H1 (cell line): ENCODE measurements at regions not wholly inside any gene's neighbourhood (a gene's known extent, or its start where the extent isn't known, plus 50 kb on each side); places are given as distances from the start of the nearest gene placed in this dataset.

Experiments used
- CTCF ChIA-PET: fragments of 300-600 bp; sonication (Branson Sonifier 250); formaldehyde crosslinking; loops from one replicate; lab custom pipeline; 2021; ENCODE audit not compliant: partially characterized antibody; lab: Charles Lee
- POLR2A ChIA-PET: fragments of 300-600 bp; sonication (Branson Sonifier 250); formaldehyde crosslinking; loops from one replicate; lab custom pipeline; 2021; ENCODE audit warnings: inconsistent platforms; ENCODE audit not compliant: partially characterized antibody; lab: Charles Lee
- DNase-seq, 2 experiments: peaks; one replicate each; pipeline versions ENCODE4 v3.0.0 to v3.0.0-alpha.2; 2010 to 2022; ENCODE audit warnings: low spot score in 2 of 2, low read depth in 1 of 2, mixed read lengths in 1 of 2
- FAIRE-seq: peaks from 2 replicates; lab custom pipeline; 2011; peaks lifted over from hg19 to GRCh38; lab: Jason Lieb, UNC
- H2AFZ ChIP-seq: 2 replicates; pipeline ENCODE4 v1.8.1; 2012; ENCODE audit warnings: low read length, inconsistent platforms
- H2AK5ac ChIP-seq: 2 replicates; pipeline ENCODE4 v1.6.1; 2013; ENCODE audit warnings: low read depth, low read length
- H2BK120ac ChIP-seq: replicated peaks from 2 replicates; pipeline ENCODE3; 2013; ENCODE audit warnings: low read depth, low read length, inconsistent platforms
- H2BK12ac ChIP-seq: 2 replicates; pipeline ENCODE4 v1.6.1; 2013; ENCODE audit warnings: low read depth, low read length
- H2BK15ac ChIP-seq: 2 replicates; pipeline ENCODE4 v1.6.1; 2013; ENCODE audit warnings: low read length
- H2BK20ac ChIP-seq: 2 replicates; pipeline ENCODE4 v1.6.1; 2013; ENCODE audit warnings: low read length
- H2BK5ac ChIP-seq: 2 replicates; pipeline ENCODE4 v1.6.1; 2013; ENCODE audit warnings: low read depth, low read length
- H3K14ac ChIP-seq: 2 replicates; pipeline ENCODE4 v1.6.1; 2013; ENCODE audit warnings: inconsistent platforms; ENCODE audit not compliant: insufficient read length
- H3K18ac ChIP-seq: 2 replicates; pipeline ENCODE4 v1.6.1; 2013; ENCODE audit warnings: low read length; ENCODE audit errors: extremely low read depth
- H3K23ac ChIP-seq: 2 replicates; pipeline ENCODE4 v1.6.1; 2013; ENCODE audit warnings: inconsistent platforms; ENCODE audit not compliant: insufficient read length
- H3K23me2 ChIP-seq: 2 replicates; pipeline ENCODE4 v1.6.1; 2013; ENCODE audit warnings: low read depth, low read length
- H3K27ac ChIP-seq: 2 replicates; pipeline ENCODE4 v1.6.1; 2011; ENCODE audit warnings: low read depth, low read length, inconsistent platforms
- H3K27me3 ChIP-seq, 4 experiments: replicated peaks in 1 of 4; 1 replicate in 1 of 4; 2 replicates in 3 of 4; pipeline versions ENCODE4 v1.6.1 to v1.8.1; 2011 to 2013; ENCODE audit warnings: low read length in 3 of 4, mild to moderate bottlenecking in 3 of 4, inconsistent platforms in 2 of 4, mixed read lengths in 2 of 4, moderate library complexity in 1 of 4; ENCODE audit not compliant: control insufficient read depth in 3 of 4, insufficient read depth in 3 of 4; ENCODE audit errors: extremely low read depth in 1 of 4
- H3K36me3 ChIP-seq, 4 experiments: 2 replicates each; pipeline versions ENCODE4 v1.6.1 to v1.8.1; 2011 to 2013; ENCODE audit warnings: mild to moderate bottlenecking in 4 of 4, low read length in 3 of 4, moderate library complexity in 2 of 4, control low read depth in 1 of 4, inconsistent platforms in 1 of 4; ENCODE audit not compliant: insufficient read depth in 4 of 4, control insufficient read depth in 2 of 4
- H3K4ac ChIP-seq: replicated peaks from 2 replicates; pipeline ENCODE3; 2013; ENCODE audit warnings: low read length, low read depth, mixed read lengths, inconsistent platforms; ENCODE audit not compliant: insufficient read length
- H3K4me1 ChIP-seq, 4 experiments: replicated peaks in 1 of 4; 1 replicate in 1 of 4; 2 replicates in 3 of 4; pipeline versions ENCODE4 v1.6.1 to v1.8.1; 2011 to 2013; ENCODE audit warnings: low read length in 3 of 4, inconsistent platforms in 2 of 4, mixed read lengths in 1 of 4; ENCODE audit not compliant: insufficient read depth in 4 of 4, control insufficient read depth in 3 of 4
- H3K4me2 ChIP-seq, 2 experiments: 2 replicates each; pipeline versions ENCODE4 v1.6.1 to v1.8.1; 2011 to 2013; ENCODE audit warnings: low read depth in 2 of 2, low read length in 2 of 2, control low read depth in 1 of 2, inconsistent platforms in 1 of 2, mild to moderate bottlenecking in 1 of 2; ENCODE audit not compliant: insufficient read depth in 1 of 2
- H3K4me3 ChIP-seq, 4 experiments: fragments of 200-600, 300-600 bp in 1 of 4; sonication (generic), shearing (Covaris generic), sonication (Bioruptor Twin) in 1 of 4; 2 replicates each; pipeline versions ENCODE4 v1.5.1 to v1.8.1; 2011 to 2016; ENCODE audit warnings: low read length in 4 of 4, low read depth in 3 of 4, control low read depth in 2 of 4, inconsistent platforms in 2 of 4, mild to moderate bottlenecking in 2 of 4, mixed read lengths in 1 of 4, moderate library complexity in 1 of 4; ENCODE audit not compliant: insufficient read depth in 2 of 4; ENCODE audit errors: extremely low read depth in 1 of 4
- H3K56ac ChIP-seq: replicated peaks from 2 replicates; pipeline ENCODE3; 2013; ENCODE audit warnings: low read depth, mild to moderate bottlenecking, mixed read lengths, low read length, inconsistent platforms; ENCODE audit not compliant: insufficient read length
- H3K79me1 ChIP-seq: 2 replicates; pipeline ENCODE4 v1.6.1; 2013; ENCODE audit warnings: low read depth, low read length, control low read depth
- H3K79me2 ChIP-seq, 2 experiments: 2 replicates each; pipeline versions ENCODE4 v1.6.1 to v1.8.1; 2012 to 2013; ENCODE audit warnings: low read length in 2 of 2, mild to moderate bottlenecking in 2 of 2, inconsistent platforms in 1 of 2; ENCODE audit not compliant: insufficient read depth in 2 of 2, control insufficient read depth in 1 of 2
- H3K9ac ChIP-seq, 4 experiments: replicated peaks in 1 of 4; 1 replicate in 1 of 4; 2 replicates in 3 of 4; pipeline versions ENCODE4 v1.6.1 to v1.8.1; 2011 to 2013; ENCODE audit warnings: low read depth in 3 of 4, low read length in 3 of 4, control low read depth in 2 of 4, mild to moderate bottlenecking in 2 of 4, moderate library complexity in 2 of 4, inconsistent platforms in 1 of 4; ENCODE audit errors: extremely low read depth in 1 of 4
- H3K9me3 ChIP-seq, 2 experiments: 2 replicates each; pipeline versions ENCODE4 v1.6.1 to v1.8.1; 2012 to 2013; ENCODE audit warnings: mild to moderate bottlenecking in 2 of 2, moderate library complexity in 2 of 2, control low read depth in 1 of 2, inconsistent platforms in 1 of 2, low read depth in 1 of 2, low read length in 1 of 2, mixed read lengths in 1 of 2; ENCODE audit not compliant: insufficient read depth in 2 of 2
- H4K20me1 ChIP-seq, 2 experiments: replicated peaks in 1 of 2; 2 replicates each; pipeline versions ENCODE3 to v1.8.1; 2011 to 2013; ENCODE audit warnings: inconsistent platforms in 2 of 2, low read length in 2 of 2, mild to moderate bottlenecking in 1 of 2; ENCODE audit not compliant: insufficient read depth in 2 of 2, control insufficient read depth in 1 of 2
- H4K5ac ChIP-seq: 2 replicates; pipeline ENCODE4 v1.6.1; 2013; ENCODE audit warnings: low read length, low read depth, mixed read lengths, inconsistent platforms; ENCODE audit not compliant: insufficient read length
- H4K8ac ChIP-seq: 2 replicates; pipeline ENCODE4 v1.8.0; 2013; ENCODE audit warnings: mild to moderate bottlenecking, moderate library complexity, low read length, inconsistent platforms; ENCODE audit not compliant: insufficient read depth; ENCODE audit errors: extremely low read depth
- H4K91ac ChIP-seq: replicated peaks from 2 replicates; pipeline ENCODE3; 2013; ENCODE audit warnings: low read length, mixed read lengths, inconsistent platforms; ENCODE audit not compliant: insufficient read length
- BCL11A ChIP-seq, 2 experiments: IDR thresholded peaks; one replicate each; pipeline ENCODE4 v1.6.1; 2011; ENCODE audit warnings: low read depth in 2 of 2, low read length in 2 of 2, mild to moderate bottlenecking in 2 of 2

DNA sequence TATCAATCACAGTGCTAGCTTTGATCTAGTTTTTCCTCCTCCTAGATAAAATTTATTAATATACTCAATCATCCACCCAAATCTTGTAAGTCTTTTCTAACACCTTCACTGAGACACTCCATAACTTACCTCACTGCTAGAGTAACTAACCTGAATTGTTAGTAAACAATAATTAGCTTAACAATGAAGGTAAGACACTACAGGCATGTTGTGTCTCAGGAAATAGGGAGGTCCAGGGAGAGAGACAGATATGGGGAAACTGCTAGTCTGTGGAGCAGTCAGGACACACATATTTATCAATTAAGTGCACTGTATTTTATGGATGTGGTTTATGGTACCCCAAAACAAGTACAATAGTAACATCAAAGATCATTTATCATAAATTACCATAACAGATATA is 94.2 kb upstream of the SSTR1 start:
- no peak overlapping the region for H2BK15ac ChIP-seq
- POLR2A ChIA-PET, result interaction anchor here (0.9 to 1.7 kb wide), 3 partner anchors 8 to 91 kb away, joined by 3 to 6 read pairs (median 3); no protein-coding TSS in a partner anchor
- H3K36me3 ChIP-seq, result no peaks in the 10 kb centered on the region
- no peak overlapping the region for H3K14ac ChIP-seq
- no peak overlapping the region for H3K23ac ChIP-seq
- H2AK5ac ChIP-seq, result no peak overlapping the region
- DNase-seq, result no peak
- H2BK20ac ChIP-seq, result no peak overlapping the region
- H2BK12ac ChIP-seq, result no peak overlapping the region
- no peak overlapping the region for H3K27ac ChIP-seq
- no peak for TF ChIP-seq BCL11A (IDR thresholded peaks at IDR 0.05; ENCODE audit: low read depth in 2 of 2, low read length in 2 of 2)
- TF ChIP-seq, all 59 proteins: peak for 0
- Histone ChIP-seq H2AFZ (no peak overlapping the region), H3K56ac (no peak overlapping the region), H3K4me3 (no peak overlapping the region), H3K4me2 (no peak overlapping the region), H3K9me3 (no peaks in the 10 kb centered on the region), H2BK120ac (no peak overlapping the region), H4K5ac (no peak overlapping the region), H3K4me1 (peaks cover 0 to 8% (median 2%) of the 10 kb centered on the region in 4 experiments; a peak in 1 of 7 replicates), H3K4ac (no peak overlapping the region), H3K27me3 (peaks cover 0 to 1% (median 0%) of the 10 kb centered on the region in 4 experiments; a peak in 1 of 7 replicates), H4K8ac (no peak overlapping the region), H3K23me2 (no peaks in the 10 kb centered on the region), H3K79me2 (no peaks in the 10 kb centered on the region), H4K91ac (no peak overlapping the region), H3K79me1 (no peaks in the 10 kb centered on the region), H3K18ac (no peak overlapping the region), H2BK5ac (no peak overlapping the region), H3K9ac (no peak overlapping the region), H4K20me1 (no peaks in the 10 kb centered on the region)
- CTCF ChIA-PET, result interaction anchor here (0.6 to 1.3 kb wide), 3 partner anchors 23 to 136 kb away, joined by 3 to 4 read pairs (median 3); no protein-coding TSS in a partner anchor
- FAIRE-seq, result no peak
